RWPE1 (cell line): ENCODE measurements at regions not wholly inside any gene's neighbourhood (a gene's known extent, or its start where the extent isn't known, plus 50 kb on each side); places are given as distances from the start of the nearest gene placed in this dataset.

Experiments
- CTCF ChIA-PET: fragments of 350-600 bp; sonication (Branson Sonifier 250); formaldehyde crosslinking; extraction: SDS; loops from one replicate; lab custom pipeline; 2021; lab: Yijun Ruan, JAX
- POLR2A ChIA-PET: fragments of 400-600 bp; formaldehyde crosslinking; extraction: SDS; loops from one replicate; lab custom pipeline; 2020; ENCODE audit warnings: antibody characterized with exemption; ENCODE audit not compliant: low non-redundant PET; lab: Yijun Ruan, JAX
- DNase-seq: peaks from one replicate; pipeline ENCODE4 v3.0.0; 2012; ENCODE audit warnings: low spot score
- H3K27ac ChIP-seq: fragments of 450-650 bp; 2 replicates; pipeline ENCODE4 v1.5.1; 2017
- TF ChIP-seq, protein P1 (sequence below): fragments of 450-650 bp; conservative IDR thresholded peaks from 2 replicates; pipeline ENCODE4 v1.5.1; 2017; ENCODE audit warnings: low read depth, mild to moderate bottlenecking

DNA sequence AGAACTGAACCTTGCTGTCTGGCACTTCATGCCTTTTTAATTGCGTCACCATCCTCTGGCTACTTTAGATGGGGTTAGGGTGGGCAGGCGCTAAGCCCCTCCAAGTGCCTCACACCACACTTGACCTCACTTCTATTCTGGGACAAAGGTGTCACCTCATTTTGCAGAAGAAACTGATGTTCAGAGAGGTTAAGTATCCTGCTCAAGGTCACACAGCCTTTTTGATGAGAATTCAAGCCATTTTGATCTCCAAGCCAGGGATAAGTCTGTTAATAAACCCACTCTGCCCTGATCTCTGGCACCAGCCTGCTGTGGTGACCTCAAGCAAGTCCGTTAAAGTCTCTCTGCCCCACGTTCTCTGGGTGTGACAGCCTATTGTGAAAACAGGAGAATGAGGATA is 58.8 kb upstream of the PRR23C start:
- no peak overlapping the region for H3K27ac ChIP-seq
- DNase-seq = no peak
- CTCF ChIA-PET = no interaction called here
- POLR2A ChIA-PET = no interaction called here
- TF ChIP-seq, protein P1, sequence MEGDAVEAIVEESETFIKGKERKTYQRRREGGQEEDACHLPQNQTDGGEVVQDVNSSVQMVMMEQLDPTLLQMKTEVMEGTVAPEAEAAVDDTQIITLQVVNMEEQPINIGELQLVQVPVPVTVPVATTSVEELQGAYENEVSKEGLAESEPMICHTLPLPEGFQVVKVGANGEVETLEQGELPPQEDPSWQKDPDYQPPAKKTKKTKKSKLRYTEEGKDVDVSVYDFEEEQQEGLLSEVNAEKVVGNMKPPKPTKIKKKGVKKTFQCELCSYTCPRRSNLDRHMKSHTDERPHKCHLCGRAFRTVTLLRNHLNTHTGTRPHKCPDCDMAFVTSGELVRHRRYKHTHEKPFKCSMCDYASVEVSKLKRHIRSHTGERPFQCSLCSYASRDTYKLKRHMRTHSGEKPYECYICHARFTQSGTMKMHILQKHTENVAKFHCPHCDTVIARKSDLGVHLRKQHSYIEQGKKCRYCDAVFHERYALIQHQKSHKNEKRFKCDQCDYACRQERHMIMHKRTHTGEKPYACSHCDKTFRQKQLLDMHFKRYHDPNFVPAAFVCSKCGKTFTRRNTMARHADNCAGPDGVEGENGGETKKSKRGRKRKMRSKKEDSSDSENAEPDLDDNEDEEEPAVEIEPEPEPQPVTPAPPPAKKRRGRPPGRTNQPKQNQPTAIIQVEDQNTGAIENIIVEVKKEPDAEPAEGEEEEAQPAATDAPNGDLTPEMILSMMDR = no peak

DNA sequence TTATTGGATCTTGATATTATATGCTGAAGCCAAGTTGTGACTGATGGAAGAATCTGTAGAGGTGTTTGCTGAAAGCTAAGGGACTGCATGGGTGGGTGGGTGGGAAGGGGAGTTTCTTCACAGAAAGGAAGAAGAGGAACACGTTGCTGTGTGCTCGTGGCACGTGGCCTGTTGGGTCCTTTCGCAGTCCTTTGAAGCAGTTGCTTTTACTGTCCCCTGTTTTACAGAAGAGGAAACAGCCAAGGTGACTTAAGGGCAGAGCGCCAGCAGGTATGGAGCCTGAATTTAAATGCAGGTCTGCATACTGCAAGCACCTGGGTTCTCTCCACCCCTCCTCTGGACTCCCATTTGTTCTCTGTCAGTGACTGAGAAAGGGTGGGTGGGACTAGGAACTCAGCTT is 59.4 kb upstream of the PRR23C start:
- POLR2A ChIA-PET = no interaction called here

DNA sequence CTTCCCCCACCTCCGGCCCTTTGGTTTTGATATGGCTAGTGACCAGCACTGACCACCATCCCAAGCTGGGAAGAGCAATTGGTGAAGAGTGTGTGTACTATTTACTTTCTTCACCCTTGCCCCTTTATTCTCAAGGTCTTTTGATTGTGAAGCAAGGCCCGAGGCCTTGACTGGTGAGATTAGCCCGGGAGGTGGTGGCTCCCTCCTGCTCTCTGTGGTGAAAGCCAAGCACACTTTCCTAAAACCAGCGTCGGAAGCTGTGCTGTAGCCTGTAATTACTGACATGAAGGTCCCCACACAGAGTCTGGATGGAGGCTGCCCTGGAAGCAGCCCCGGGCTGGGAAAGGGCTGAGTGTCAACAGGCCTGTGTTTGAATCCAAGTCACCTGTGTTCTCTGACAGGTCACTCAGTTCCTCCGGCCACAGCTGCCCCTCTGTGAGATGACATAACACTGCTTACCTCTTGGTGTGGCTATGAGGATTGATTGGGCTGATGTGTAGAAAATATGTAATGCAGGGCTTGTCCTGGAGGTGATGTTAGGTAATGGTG is 60.5 kb upstream of the PRR23C start:
- H3K27ac ChIP-seq = no peak overlapping the region
- ChIA-PET CTCF (interaction anchor here (0.6 kb wide), 1 partner anchor 90 kb away, joined by 3 read pairs; no protein-coding TSS in a partner anchor), POLR2A (no interaction called here)
- DNase-seq = no peak
- TF ChIP-seq, protein P1 = no peak

More for the DNA sequence above, 59.4 kb upstream of the PRR23C start:
- TF ChIP-seq, protein P1 = no peak
- CTCF ChIA-PET = no interaction called here
- DNase-seq = no peak
- no peak overlapping the region for H3K27ac ChIP-seq

DNA sequence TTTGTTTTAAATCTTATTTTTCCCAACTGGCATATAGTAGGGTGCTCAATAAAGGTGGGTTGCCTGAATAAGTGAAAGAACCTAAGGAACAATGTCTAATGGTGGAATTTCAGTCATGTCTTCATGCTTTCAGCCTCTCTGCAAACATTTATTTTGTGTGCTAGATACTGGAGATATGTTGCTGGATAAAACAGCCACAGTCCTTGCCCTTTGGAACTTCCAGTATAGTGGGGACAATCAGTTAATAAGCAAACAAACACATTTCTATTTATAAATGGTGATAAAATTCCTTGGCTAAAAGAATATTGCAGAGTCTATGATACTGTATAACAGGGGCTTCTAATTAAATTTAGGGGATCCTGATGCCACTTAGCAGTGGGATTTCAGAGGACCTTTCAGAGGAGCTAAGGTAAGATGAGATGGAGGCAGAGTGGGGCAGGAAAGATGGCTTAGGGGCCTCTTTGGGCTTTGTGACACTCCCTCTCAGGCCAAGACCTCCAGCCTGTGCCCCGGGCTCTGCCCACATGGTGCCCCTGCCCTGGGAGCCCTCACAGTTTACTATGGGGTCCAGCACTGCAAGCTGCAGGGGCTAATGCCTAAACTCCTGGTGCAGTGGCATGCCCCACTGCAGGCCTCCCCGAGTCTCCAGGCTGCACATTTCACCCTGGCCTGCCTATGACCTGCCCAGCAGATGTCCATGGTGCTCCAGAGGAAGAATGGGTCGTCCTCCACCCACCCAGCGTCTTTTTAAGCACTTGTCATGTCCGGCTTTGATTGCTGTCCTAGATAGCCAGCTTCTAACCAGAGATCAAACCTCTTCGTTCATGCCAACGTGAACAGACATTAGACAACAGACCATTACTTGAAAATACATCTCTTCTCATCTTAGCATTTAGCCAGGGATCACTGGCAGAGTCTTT is 61.6 kb upstream of the PRR23C start:
- CTCF ChIA-PET = no interaction called here

DNA sequence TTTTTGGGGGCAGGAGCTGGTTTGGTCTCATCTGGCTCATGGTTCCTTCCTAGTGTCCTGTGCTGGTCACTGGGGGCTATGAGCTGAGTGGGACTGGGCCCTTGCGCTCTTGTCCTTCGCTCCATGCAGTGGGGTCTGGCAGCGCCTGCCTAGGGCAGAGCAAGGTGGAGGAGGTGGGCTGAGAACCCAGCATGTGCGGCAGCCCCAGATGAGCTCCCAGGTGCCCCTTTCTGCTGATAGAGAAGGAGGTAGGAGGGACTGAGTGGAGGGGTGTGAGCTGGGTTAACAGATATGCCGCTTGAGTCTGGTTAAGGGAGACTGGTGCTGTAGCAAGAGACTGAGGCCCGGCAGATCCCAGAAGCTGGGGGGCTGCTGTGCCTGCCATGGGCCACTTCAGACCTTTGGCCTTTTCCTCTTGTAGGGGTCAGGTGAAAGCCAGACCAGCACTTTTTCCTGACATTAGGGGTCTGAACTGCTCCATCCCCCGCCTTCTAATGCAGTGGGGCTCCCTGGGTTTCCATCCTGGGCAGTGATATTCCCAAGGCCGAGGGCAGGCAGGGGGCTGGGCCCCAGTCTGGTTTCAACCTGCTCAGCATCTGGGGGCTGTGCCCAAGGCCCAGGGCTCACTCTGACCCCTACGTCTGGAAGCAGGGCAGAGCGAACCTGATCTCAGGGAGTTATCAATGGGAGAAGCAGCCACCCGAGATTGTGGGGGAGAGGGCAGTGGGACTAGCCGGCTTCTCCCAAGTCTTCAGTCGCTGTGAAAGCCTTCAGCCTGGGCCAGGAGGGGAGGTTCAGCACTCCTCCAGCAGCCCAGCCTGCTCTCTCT is 62.9 kb upstream of the PRR23C start:
- H3K27ac ChIP-seq = no peak overlapping the region
- DNase-seq = no peak
- TF ChIP-seq, protein P1 = no peak
- POLR2A ChIA-PET = no interaction called here
- CTCF ChIA-PET = interaction anchor here (0.9 kb wide), 1 partner anchor 221 kb away, joined by 3 read pairs; no protein-coding TSS in a partner anchor

More for the DNA sequence above, 61.6 kb upstream of the PRR23C start:
- H3K27ac ChIP-seq = no peak overlapping the region
- POLR2A ChIA-PET = no interaction called here
- no peak for DNase-seq
- TF ChIP-seq, protein P1 = no peak
